ENCODE measurements at regions not wholly inside any gene's neighbourhood (a gene's known extent, or its start where the extent isn't known, plus 50 kb on each side); places are given as distances from the start of the nearest gene placed in this dataset.

DNA sequence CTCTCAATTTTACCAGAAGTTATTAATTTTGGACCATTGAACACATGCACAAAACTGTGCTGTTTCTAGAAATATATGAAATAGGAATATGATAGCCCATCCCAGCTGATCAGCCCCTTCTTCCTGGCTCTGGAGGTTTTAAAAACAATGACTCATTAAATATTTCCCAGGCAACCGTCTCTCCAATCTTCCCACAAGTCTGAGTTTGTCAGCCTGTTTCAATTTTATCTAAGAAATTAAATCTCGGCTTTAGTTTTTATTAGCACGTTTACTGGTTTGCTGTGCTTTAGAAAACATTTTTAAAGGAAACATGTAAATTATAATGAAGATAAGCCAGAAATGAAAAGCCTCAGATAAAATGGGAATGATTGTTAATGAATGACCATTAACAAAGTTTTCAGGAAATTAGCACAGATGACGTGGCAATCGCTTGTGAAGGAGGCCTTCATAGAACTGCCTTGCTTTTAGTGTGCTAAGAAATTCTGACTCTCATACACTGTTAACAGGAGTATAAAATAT lies 89.3 kb upstream of the RAP1B start:
- 89% methylated on average over 5 of the region's 5 CpGs; no CpG with 5 or more reads in 1 of the 2 experiments for WGBS, 2 experiments (ENCODE audit: insufficient coverage in 1 of 2, insufficient read length in 1 of 2)
- DNase-seq, result no peak
- H3K4me3 ChIP-seq (ENCODE audit: low read length), result no peak overlapping the region
- H3K27ac ChIP-seq (ENCODE audit: low read depth, low read length), result no peak overlapping the region
- H3K27me3 ChIP-seq (ENCODE audit: control insufficient read depth, insufficient read depth, low read length, poor library complexity, severe bottlenecking), result no peaks in the 10 kb centered on the region
- Mint-ChIP-seq H3K27me3 (ENCODE audit: insufficient read depth) (no peaks in the 10 kb centered on the region), H3K9me3 (peaks cover 15% of the 10 kb centered on the region), H3K4me3 (no peak overlapping the region), H3K4me1 (no peaks in the 10 kb centered on the region), H3K27ac (no peak overlapping the region), H3K36me3 (ENCODE audit: low read depth) (no peaks in the 10 kb centered on the region)
- TF ChIP-seq, protein P1, sequence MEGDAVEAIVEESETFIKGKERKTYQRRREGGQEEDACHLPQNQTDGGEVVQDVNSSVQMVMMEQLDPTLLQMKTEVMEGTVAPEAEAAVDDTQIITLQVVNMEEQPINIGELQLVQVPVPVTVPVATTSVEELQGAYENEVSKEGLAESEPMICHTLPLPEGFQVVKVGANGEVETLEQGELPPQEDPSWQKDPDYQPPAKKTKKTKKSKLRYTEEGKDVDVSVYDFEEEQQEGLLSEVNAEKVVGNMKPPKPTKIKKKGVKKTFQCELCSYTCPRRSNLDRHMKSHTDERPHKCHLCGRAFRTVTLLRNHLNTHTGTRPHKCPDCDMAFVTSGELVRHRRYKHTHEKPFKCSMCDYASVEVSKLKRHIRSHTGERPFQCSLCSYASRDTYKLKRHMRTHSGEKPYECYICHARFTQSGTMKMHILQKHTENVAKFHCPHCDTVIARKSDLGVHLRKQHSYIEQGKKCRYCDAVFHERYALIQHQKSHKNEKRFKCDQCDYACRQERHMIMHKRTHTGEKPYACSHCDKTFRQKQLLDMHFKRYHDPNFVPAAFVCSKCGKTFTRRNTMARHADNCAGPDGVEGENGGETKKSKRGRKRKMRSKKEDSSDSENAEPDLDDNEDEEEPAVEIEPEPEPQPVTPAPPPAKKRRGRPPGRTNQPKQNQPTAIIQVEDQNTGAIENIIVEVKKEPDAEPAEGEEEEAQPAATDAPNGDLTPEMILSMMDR (conservative IDR thresholded peaks at IDR 0.05), result no peak
- no peak overlapping the region for H3K9ac ChIP-seq (ENCODE audit: extremely low read depth, low read length, poor library complexity, severe bottlenecking)
- H3K4me1 ChIP-seq (ENCODE audit: control insufficient read depth, insufficient read depth, low read length), result no peaks in the 10 kb centered on the region
- peaks cover 11% of the 10 kb centered on the region for H3K9me3 ChIP-seq (ENCODE audit: control insufficient read depth, low read length)
- H3K36me3 ChIP-seq (ENCODE audit: control insufficient read depth, insufficient read depth, low read length), result no peaks in the 10 kb centered on the region

DNA sequence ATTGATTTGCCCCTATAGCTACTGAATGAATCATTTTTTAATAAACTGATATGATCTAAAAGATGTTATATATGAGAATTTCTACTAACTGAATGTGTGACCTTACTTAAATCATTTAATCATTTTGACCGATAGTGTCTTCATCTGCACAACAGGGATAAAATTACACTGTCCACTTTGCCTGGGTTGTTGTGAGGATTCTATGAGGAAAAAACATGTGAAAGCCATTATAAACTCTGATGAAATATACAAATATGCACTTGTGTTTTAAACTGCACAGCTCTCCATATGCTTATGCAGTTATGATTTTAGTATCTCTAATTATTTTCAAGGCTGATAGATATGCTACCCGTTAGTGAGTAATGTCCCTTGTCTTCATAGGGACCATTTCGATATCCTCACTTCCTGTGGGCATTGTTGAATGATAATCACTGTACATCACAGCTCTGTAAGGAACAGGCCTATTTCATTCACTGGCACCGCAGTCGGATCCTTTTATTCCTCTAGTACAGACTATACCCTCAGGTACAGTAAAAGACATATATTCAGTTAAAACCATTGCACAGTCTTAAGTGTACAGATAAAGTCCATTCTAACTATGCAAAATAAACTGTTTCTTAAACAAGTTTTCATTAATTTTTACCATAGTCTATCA lies 88.7 kb upstream of the RAP1B start:
- no peaks in the 10 kb centered on the region for H3K36me3 ChIP-seq (ENCODE audit: control insufficient read depth, insufficient read depth, low read length)
- WGBS, 2 experiments (ENCODE audit: insufficient coverage in 1 of 2, insufficient read length in 1 of 2), result 85 to 96% methylated on average over 2 to 5 of the region's 5 CpGs
- H3K4me1 Mint-ChIP-seq, result no peaks in the 10 kb centered on the region
- H3K4me3 ChIP-seq (ENCODE audit: low read length), result no peak overlapping the region
- H3K27ac Mint-ChIP-seq, result no peak overlapping the region
- H3K4me3 Mint-ChIP-seq, result no peak overlapping the region
- H3K27me3 ChIP-seq (ENCODE audit: control insufficient read depth, insufficient read depth, low read length, poor library complexity, severe bottlenecking), result no peaks in the 10 kb centered on the region
- no peaks in the 10 kb centered on the region for H3K36me3 Mint-ChIP-seq (ENCODE audit: low read depth)
- peaks cover 15% of the 10 kb centered on the region for H3K9me3 Mint-ChIP-seq
- H3K9ac ChIP-seq (ENCODE audit: extremely low read depth, low read length, poor library complexity, severe bottlenecking), result no peak overlapping the region
- no peak for DNase-seq
- TF ChIP-seq, protein P1 (conservative IDR thresholded peaks at IDR 0.05), result no peak
- no peak overlapping the region for H3K27ac ChIP-seq (ENCODE audit: low read depth, low read length)
- H3K9me3 ChIP-seq (ENCODE audit: control insufficient read depth, low read length), result peaks cover 12% of the 10 kb centered on the region
- H3K27me3 Mint-ChIP-seq (ENCODE audit: insufficient read depth), result no peaks in the 10 kb centered on the region
- no peaks in the 10 kb centered on the region for H3K4me1 ChIP-seq (ENCODE audit: control insufficient read depth, insufficient read depth, low read length)

DNA sequence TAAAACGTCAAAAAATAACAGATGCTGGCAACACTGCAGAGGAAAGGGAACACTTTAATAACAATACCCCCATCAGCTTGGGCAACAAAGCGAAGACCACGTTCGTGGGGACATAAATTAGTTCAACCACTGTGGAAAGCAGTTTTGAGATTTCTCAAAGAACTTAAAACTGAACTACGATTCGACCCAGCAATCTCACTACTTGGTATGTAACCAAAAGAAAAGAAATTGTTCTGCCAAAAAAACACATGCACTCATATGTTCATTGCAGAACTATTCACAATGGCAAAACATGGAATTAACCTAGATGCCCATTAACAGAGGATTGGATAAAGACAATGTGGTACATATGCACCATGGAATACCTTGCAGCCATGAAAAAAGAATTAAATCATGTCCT lies 81.2 kb upstream of the RAP1B start:
- no peak overlapping the region for H3K27ac ChIP-seq (ENCODE audit: low read depth, low read length)

More for the DNA sequence above, 81.2 kb upstream of the RAP1B start:
- Mint-ChIP-seq H3K9me3 (peaks cover 13% of the 10 kb centered on the region), H3K27me3 (ENCODE audit: insufficient read depth) (no peaks in the 10 kb centered on the region), H3K4me3 (no peak overlapping the region), H3K4me1 (no peaks in the 10 kb centered on the region), H3K27ac (no peak overlapping the region), H3K36me3 (ENCODE audit: low read depth) (no peaks in the 10 kb centered on the region)
- DNase-seq, result no peak
- H3K4me3 ChIP-seq (ENCODE audit: low read length), result no peak overlapping the region
- 85% methylated on average over 6 of the region's 6 CpGs; no CpG with 5 or more reads in 1 of the 2 experiments for WGBS, 2 experiments (ENCODE audit: insufficient coverage in 1 of 2, insufficient read length in 1 of 2)
- no peaks in the 10 kb centered on the region for H3K27me3 ChIP-seq (ENCODE audit: control insufficient read depth, insufficient read depth, low read length, poor library complexity, severe bottlenecking)
- TF ChIP-seq, protein P1 (conservative IDR thresholded peaks at IDR 0.05), result no peak
- H3K9me3 ChIP-seq (ENCODE audit: control insufficient read depth, low read length), result peaks cover 17% of the 10 kb centered on the region
- H3K4me1 ChIP-seq (ENCODE audit: control insufficient read depth, insufficient read depth, low read length), result no peaks in the 10 kb centered on the region
- H3K36me3 ChIP-seq (ENCODE audit: control insufficient read depth, insufficient read depth, low read length), result no peaks in the 10 kb centered on the region
- no peak overlapping the region for H3K9ac ChIP-seq (ENCODE audit: extremely low read depth, low read length, poor library complexity, severe bottlenecking)
